ENCODE measurements at regions not wholly inside any gene's neighbourhood (a gene's known extent, or its start where the extent isn't known, plus 50 kb on each side); places are given as distances from the start of the nearest gene placed in this dataset.

DNA sequence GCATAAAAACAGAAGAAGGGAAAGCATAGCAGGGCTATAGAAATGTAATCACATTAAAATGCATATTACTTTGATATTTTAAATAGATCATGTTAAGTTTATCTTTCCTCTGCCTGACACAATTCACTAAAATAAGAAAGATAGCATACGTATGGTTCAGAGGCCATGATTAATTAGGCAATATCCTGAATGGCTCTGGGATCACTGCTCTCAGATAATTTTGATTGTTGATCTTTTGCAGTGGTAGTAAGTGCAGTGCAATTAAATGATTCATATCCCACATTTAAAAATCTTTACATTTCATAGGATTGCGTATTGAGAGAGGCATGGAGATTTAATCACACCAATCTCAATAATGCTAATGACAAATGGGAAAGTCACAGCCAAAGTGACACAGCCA, 1040.7 kb downstream of the SOCS6 start:
- no peak for TF ChIP-seq EZH2 (IDR thresholded peaks at IDR 0.05; ENCODE audit: borderline replicate concordance)
- TF ChIP-seq, protein P1, sequence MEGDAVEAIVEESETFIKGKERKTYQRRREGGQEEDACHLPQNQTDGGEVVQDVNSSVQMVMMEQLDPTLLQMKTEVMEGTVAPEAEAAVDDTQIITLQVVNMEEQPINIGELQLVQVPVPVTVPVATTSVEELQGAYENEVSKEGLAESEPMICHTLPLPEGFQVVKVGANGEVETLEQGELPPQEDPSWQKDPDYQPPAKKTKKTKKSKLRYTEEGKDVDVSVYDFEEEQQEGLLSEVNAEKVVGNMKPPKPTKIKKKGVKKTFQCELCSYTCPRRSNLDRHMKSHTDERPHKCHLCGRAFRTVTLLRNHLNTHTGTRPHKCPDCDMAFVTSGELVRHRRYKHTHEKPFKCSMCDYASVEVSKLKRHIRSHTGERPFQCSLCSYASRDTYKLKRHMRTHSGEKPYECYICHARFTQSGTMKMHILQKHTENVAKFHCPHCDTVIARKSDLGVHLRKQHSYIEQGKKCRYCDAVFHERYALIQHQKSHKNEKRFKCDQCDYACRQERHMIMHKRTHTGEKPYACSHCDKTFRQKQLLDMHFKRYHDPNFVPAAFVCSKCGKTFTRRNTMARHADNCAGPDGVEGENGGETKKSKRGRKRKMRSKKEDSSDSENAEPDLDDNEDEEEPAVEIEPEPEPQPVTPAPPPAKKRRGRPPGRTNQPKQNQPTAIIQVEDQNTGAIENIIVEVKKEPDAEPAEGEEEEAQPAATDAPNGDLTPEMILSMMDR (IDR thresholded peaks at IDR 0.05; ENCODE audit: poor library complexity) = no peak
- no peak for TF ChIP-seq EZH2phosphoT487 (IDR thresholded peaks at IDR 0.05; ENCODE audit: low read depth, severe bottlenecking, unreplicated experiment)
